OCI-LY3 (cell line): ENCODE measurements at regions not wholly inside any gene's neighbourhood (a gene's known extent, or its start where the extent isn't known, plus 50 kb on each side); places are given as distances from the start of the nearest gene placed in this dataset.

ENCODE experiments used
- H2AFZ ChIP-seq: fragments of 200-600, 300-600 bp; shearing (Covaris generic); 2 replicates; pipeline ENCODE4 v1.6.0; 2014; ENCODE audit warnings: antibody characterized with exemption, low read depth, low read length
- H3K27ac ChIP-seq: fragments of 200-600, 300-600 bp; sonication (generic); 2 replicates; pipeline ENCODE4 v1.5.1; 2014; ENCODE audit warnings: mild to moderate bottlenecking, low read length, moderate library complexity, mixed read lengths
- H3K27me3 ChIP-seq: fragments of 200-600, 300-600 bp; sonication (generic); 2 replicates; pipeline ENCODE4 v1.6.1; 2014; ENCODE audit warnings: low read depth, low read length, mixed read lengths
- H3K36me3 ChIP-seq: fragments of 200-600, 300-600 bp; sonication (generic); replicated peaks from 2 replicates; pipeline ENCODE3; 2014; ENCODE audit warnings: low read depth, low read length, mixed read lengths
- H3K4me1 ChIP-seq: fragments of 300-600, 200-600 bp; sonication (generic); 2 replicates; pipeline ENCODE4 v1.6.1; 2014; ENCODE audit warnings: low read length, mixed read lengths
- H3K4me2 ChIP-seq: fragments of 200-600, 300-600 bp; sonication (generic); 2 replicates; pipeline ENCODE4 v1.6.1; 2014; ENCODE audit warnings: low read length, mixed read lengths
- H3K4me3 ChIP-seq: fragments of 300-600, 200-600 bp; sonication (generic); 2 replicates; pipeline ENCODE4 v1.5.1; 2014; ENCODE audit warnings: antibody characterized with exemption, mild to moderate bottlenecking, low read length, moderate library complexity
- H3K79me2 ChIP-seq: fragments of 300-600, 200-600 bp; shearing (Covaris generic); 2 replicates; pipeline ENCODE4 v1.6.1; 2014; ENCODE audit warnings: mild to moderate bottlenecking, low read length, mixed read lengths
- H3K9ac ChIP-seq: fragments of 300-600, 200-600 bp; shearing (Covaris generic); 2 replicates; pipeline ENCODE4 v1.6.0; 2014; ENCODE audit warnings: mild to moderate bottlenecking, low read length, moderate library complexity
- H3K9me3 ChIP-seq: fragments of 200-600, 300-600 bp; shearing (Covaris generic); 2 replicates; pipeline ENCODE4 v1.6.1; 2014; ENCODE audit warnings: low read length, mixed read lengths; ENCODE audit not compliant: insufficient read depth
- H4K20me1 ChIP-seq: fragments of 200-600, 300-600 bp; sonication (generic); 2 replicates; pipeline ENCODE4 v1.6.1; 2016; ENCODE audit warnings: low read length, mixed read lengths; ENCODE audit not compliant: insufficient read depth
- CTCF ChIP-seq: fragments of 200-600, 300-600 bp; sonication (generic); IDR thresholded peaks from 2 replicates; pipeline ENCODE4 v1.5.1; 2014; ENCODE audit warnings: antibody characterized with exemption, low read length, low read depth
- EZH2phosphoT487 ChIP-seq: fragments of 200-600 bp; shearing (Covaris generic); IDR thresholded peaks from 2 replicates; pipeline ENCODE4 v1.6.1; 2018; ENCODE audit warnings: antibody characterized with exemption, mixed run types, low read depth

GRCh38 chr4:152009031-152009670 lies 248.3 kb upstream of the GATB start:
- H3K27me3 ChIP-seq: 0 out of 2 replicates have a peak, but pooled peaks cover 5% of the 10 kb centered on the region
- H3K4me1 ChIP-seq: peaks cover 31% of the 10 kb centered on the region
- H3K79me2 ChIP-seq: no peaks in the 10 kb centered on the region
- no peak overlapping the region for H3K4me3 ChIP-seq
- no peaks in the 10 kb centered on the region for H4K20me1 ChIP-seq
- H2AFZ ChIP-seq: no peak overlapping the region
- no peak overlapping the region for H3K27ac ChIP-seq
- H3K4me2 ChIP-seq: no peak overlapping the region
- no peak for TF ChIP-seq EZH2phosphoT487
- no peak for TF ChIP-seq CTCF
- H3K36me3 ChIP-seq: peaks cover 4% of the 10 kb centered on the region
- no peak overlapping the region for H3K9ac ChIP-seq
- H3K9me3 ChIP-seq: peaks cover 11% of the 10 kb centered on the region; the same call in 1 of the 2 replicates

- H3K27ac ChIP-seq: no peak overlapping the region
- TF ChIP-seq CTCF: no peak
- H3K79me2 ChIP-seq: no peaks in the 10 kb centered on the region
- H3K36me3 ChIP-seq: no peaks in the 10 kb centered on the region
- no peak overlapping the region for H3K9ac ChIP-seq
- peaks cover 23% of the 10 kb centered on the region for H3K4me1 ChIP-seq
- H2AFZ ChIP-seq: no peak overlapping the region
- no peak overlapping the region for H3K4me2 ChIP-seq
- H3K4me3 ChIP-seq: no peak overlapping the region
- H3K27me3 ChIP-seq: peaks cover 15% of the 10 kb centered on the region
- no peaks in the 10 kb centered on the region for H3K9me3 ChIP-seq
- no peaks in the 10 kb centered on the region for H4K20me1 ChIP-seq
These were observed 246.3 kb upstream of the GATB start for GRCh38 chr4:152007111-152007510.

- H3K27me3 ChIP-seq: peaks cover 15% of the 10 kb centered on the region
- peaks cover 13% of the 10 kb centered on the region for H3K4me1 ChIP-seq
- no peak overlapping the region for H3K4me2 ChIP-seq
- H3K9me3 ChIP-seq: no peaks in the 10 kb centered on the region
- no peaks in the 10 kb centered on the region for H4K20me1 ChIP-seq
- H3K9ac ChIP-seq: no peak overlapping the region
- H3K4me3 ChIP-seq: no peak overlapping the region
- TF ChIP-seq CTCF: no peak
- TF ChIP-seq EZH2phosphoT487: no peak
- no peaks in the 10 kb centered on the region for H3K79me2 ChIP-seq
- no peak overlapping the region for H3K27ac ChIP-seq
- H2AFZ ChIP-seq: no peak overlapping the region
- no peaks in the 10 kb centered on the region for H3K36me3 ChIP-seq
These were observed 244.0 kb upstream of the GATB start for GRCh38 chr4:152004801-152005200.

- H3K27me3 ChIP-seq: peaks cover 10% of the 10 kb centered on the region
- no peaks in the 10 kb centered on the region for H3K36me3 ChIP-seq
- H3K4me2 ChIP-seq: no peak overlapping the region
- H3K79me2 ChIP-seq: no peaks in the 10 kb centered on the region
- H3K4me3 ChIP-seq: no peak overlapping the region
- H2AFZ ChIP-seq: no peak overlapping the region
- TF ChIP-seq EZH2phosphoT487: no peak
- no peak for TF ChIP-seq CTCF
- no peaks in the 10 kb centered on the region for H3K4me1 ChIP-seq
- H3K9ac ChIP-seq: no peak overlapping the region
- no peaks in the 10 kb centered on the region for H3K9me3 ChIP-seq
- no peak overlapping the region for H3K27ac ChIP-seq
- H4K20me1 ChIP-seq: no peaks in the 10 kb centered on the region
These were observed 239.7 kb upstream of the GATB start for GRCh38 chr4:152000518-152000917.
